Kidney epithelial cell (primary cell): ENCODE measurements at regions not wholly inside any gene's neighbourhood (a gene's known extent, or its start where the extent isn't known, plus 50 kb on each side); places are given as distances from the start of the nearest gene placed in this dataset.

ENCODE experiments used
- DNase-seq: peaks from one replicate; pipeline ENCODE4 v3.0.0-alpha.2; 2010; ENCODE audit warnings: low read depth
- H3K27me3 ChIP-seq: 2 replicates; pipeline ENCODE4 v1.6.0; 2011; ENCODE audit warnings: low read length; ENCODE audit not compliant: control insufficient read depth, insufficient read depth
- H3K36me3 ChIP-seq: 2 replicates; pipeline ENCODE4 v1.5.1; 2011; ENCODE audit warnings: low read length; ENCODE audit not compliant: control insufficient read depth, insufficient read depth
- H3K4me3 ChIP-seq: 2 replicates; pipeline ENCODE4 v1.5.1; 2011; ENCODE audit warnings: low read depth, mild to moderate bottlenecking, control low read depth, low read length
- TF ChIP-seq, protein P1 (sequence below): IDR thresholded peaks from 2 replicates; pipeline ENCODE4 v1.5.1; 2011; ENCODE audit warnings: mild to moderate bottlenecking, moderate library complexity, low read length, control low read depth, inconsistent platforms; ENCODE audit not compliant: insufficient read depth, poor library complexity, severe bottlenecking

DNA sequence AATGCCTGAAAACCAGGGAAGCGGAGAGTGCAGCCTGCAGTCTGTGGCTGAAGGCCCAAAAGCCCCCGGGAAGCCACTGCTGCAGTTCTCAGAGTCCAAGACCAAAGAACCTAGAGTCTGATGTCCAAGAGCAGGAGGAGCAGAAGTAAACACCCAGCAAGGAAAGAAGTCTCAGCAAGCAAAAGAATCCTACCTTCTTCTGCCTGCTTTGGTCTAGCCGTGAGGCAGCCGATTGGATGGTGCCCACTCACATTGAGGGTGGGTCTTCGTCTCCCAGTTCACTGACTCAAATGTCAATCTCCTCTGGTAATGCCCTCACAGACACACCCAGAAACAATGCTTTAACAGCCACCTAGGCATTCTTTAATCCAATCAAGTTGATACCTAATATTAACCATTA lies 217.5 kb downstream of the PLA2G4A start:
- H3K36me3 ChIP-seq, result no peaks in the 10 kb centered on the region
- no peak overlapping the region for H3K4me3 ChIP-seq
- no peak for DNase-seq
- no peaks in the 10 kb centered on the region for H3K27me3 ChIP-seq
- TF ChIP-seq, protein P1, sequence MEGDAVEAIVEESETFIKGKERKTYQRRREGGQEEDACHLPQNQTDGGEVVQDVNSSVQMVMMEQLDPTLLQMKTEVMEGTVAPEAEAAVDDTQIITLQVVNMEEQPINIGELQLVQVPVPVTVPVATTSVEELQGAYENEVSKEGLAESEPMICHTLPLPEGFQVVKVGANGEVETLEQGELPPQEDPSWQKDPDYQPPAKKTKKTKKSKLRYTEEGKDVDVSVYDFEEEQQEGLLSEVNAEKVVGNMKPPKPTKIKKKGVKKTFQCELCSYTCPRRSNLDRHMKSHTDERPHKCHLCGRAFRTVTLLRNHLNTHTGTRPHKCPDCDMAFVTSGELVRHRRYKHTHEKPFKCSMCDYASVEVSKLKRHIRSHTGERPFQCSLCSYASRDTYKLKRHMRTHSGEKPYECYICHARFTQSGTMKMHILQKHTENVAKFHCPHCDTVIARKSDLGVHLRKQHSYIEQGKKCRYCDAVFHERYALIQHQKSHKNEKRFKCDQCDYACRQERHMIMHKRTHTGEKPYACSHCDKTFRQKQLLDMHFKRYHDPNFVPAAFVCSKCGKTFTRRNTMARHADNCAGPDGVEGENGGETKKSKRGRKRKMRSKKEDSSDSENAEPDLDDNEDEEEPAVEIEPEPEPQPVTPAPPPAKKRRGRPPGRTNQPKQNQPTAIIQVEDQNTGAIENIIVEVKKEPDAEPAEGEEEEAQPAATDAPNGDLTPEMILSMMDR, result no peak

DNA sequence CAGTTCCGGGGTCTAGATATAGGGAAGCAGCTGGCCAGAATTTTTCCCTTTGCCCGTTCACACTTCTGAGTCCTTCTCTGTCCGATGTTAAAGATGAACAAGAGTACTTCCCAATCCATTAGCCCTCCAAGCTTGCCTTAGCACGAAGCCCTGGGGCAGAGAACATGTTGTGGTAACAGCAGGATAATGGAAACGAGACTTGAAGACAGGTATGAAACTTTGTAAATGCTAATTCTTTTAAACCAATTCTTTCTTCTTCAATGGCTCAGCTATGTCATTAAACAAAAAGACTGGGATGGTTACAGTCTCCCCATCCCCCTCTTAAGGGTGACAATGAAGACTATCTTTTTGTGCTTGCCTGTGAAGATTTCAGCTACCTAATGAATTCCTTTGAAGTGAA lies 218.5 kb downstream of the PLA2G4A start:
- Histone ChIP-seq H3K27me3 (no peaks in the 10 kb centered on the region), H3K4me3 (no peak overlapping the region)
- TF ChIP-seq, protein P1, result no peak

DNA sequence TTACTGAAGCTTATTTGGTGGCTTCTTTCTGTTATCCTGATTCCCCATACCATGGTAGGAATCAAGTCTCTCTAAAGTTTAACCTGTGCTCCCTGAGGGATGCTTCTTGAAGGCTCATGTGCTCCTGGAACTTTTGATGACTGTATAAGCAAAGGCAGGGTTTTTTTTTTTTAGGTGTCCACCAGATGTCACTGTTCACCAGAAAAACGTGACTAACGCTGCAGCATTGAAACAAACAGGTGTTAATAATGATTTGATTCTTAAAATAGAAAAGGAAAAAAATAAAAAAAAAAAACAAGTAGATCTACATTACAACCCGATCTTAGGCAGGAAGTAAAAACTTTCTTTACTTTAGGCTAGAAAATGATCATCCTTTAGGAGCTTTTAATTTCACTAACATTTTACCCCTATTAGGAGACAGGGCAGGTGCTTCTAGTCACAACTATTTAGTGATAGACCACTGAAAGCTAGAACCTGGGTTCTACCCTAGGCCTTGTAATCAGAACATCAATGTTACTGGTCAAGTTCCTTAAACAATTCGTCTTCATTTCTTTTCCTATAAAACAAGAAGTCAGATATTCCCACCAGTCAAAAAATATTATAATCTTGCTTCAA lies 223.0 kb downstream of the PLA2G4A start:
- Histone ChIP-seq H3K4me3 (no peak overlapping the region), H3K36me3 (no peaks in the 10 kb centered on the region), H3K27me3 (no peaks in the 10 kb centered on the region)
- DNase-seq, result peak; percentile 26
- TF ChIP-seq, protein P1, result peak; percentile 59

More for the DNA sequence above, 218.5 kb downstream of the PLA2G4A start:
- DNase-seq, result no peak
- H3K36me3 ChIP-seq, result no peaks in the 10 kb centered on the region

DNA sequence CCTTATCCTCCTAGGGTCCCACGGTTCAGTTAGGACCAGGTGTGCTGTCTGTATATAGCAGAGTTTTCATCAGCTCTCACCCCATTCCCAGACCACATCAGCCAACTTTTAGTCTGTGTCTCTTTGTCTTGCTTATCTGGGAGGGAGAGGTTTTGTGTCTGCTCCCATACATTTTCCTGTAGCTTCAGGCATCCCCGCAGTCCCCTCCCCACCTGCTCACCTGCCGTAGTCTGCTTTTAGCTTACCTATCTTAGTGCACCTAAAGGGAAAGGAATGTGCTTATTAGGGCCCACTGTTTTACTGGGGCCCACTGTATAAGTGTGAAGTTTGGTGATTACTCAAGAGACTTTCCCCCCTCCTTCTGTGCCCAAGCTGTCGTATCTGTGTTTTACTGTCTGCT lies 225.1 kb downstream of the PLA2G4A start:
- H3K27me3 ChIP-seq, result no peaks in the 10 kb centered on the region
- no peaks in the 10 kb centered on the region for H3K36me3 ChIP-seq
- H3K4me3 ChIP-seq, result no peak overlapping the region
- TF ChIP-seq, protein P1, result no peak
- no peak for DNase-seq

DNA sequence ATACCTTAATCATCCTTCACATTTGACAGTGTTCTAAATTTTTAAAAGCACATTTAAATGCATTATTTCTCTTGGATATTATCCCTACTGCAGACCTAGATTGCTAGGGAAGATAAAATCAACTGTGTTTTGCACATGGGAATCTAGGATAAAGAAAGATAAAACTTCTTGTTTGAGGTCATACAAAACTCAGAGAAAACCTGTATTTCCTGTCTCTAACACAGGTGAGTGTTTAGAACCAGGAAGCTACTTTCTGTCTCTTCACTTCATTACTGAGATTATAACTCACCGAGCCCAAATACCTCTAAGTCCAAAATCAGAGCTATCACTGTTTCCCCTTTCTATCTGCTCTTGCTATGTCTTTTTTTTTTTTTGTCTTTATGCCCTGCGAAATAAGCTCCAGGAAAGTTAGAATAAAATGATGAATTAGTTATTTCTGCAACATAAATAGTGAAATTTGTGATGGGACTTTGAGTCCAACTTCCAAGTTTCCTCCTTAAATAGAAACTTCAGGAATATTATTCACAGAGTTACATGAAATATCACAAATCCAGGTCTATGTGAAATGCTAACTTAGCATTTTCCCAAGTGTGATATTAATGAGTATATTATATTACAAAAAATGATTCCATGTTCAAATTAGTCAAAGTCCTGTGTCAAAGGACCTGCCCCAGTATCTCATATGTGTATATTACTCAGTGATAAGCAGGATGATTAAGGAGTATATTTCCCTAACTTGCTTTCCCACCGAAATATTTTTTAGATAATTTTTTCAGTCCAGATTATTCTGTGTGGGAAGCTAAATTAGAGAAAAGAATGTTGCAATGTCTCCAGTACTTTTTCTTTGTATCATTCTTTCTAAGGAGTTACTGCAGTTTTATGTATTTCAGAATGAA lies 226.4 kb downstream of the PLA2G4A start:
- no peak for DNase-seq
- H3K36me3 ChIP-seq, result no peaks in the 10 kb centered on the region
- TF ChIP-seq, protein P1, result no peak
- no peak overlapping the region for H3K4me3 ChIP-seq
- H3K27me3 ChIP-seq, result no peaks in the 10 kb centered on the region
